A673 (cell line): ENCODE measurements at regions not wholly inside any gene's neighbourhood (a gene's known extent, or its start where the extent isn't known, plus 50 kb on each side); places are given as distances from the start of the nearest gene placed in this dataset.

ENCODE experiments used
- BruUV-seq: library from RNA; stranded (reverse); fragments of 400-500 nt; replicated peaks from 2 replicates; lab custom pipeline; 2021; lab: Mats Ljungman, UMichigan
- CTCF ChIA-PET: fragments of 300-600 bp; sonication (Branson Sonifier 250); formaldehyde crosslinking; loops from one replicate; lab custom pipeline; 2022; ENCODE audit warnings: antibody characterized with exemption; lab: Charles Lee
- POLR2A ChIA-PET: fragments of 300-600 bp; sonication (Branson Sonifier 250); formaldehyde crosslinking; loops from one replicate; lab custom pipeline; 2022; ENCODE audit warnings: antibody characterized with exemption; ENCODE audit not compliant: low non-redundant PET; lab: Charles Lee
- DNase-seq: peaks from one replicate; pipeline ENCODE4 v3.0.0-alpha.2; 2015; ENCODE audit warnings: low spot score
- H3K27ac ChIP-seq: fragments of 200-600 bp; sonication (generic); 2 replicates; pipeline ENCODE4 v1.5.1; 2016; ENCODE audit warnings: mixed run types, low read depth, mild to moderate bottlenecking, mixed read lengths, antibody characterized with exemption, low read length; ENCODE audit not compliant: poor library complexity, severe bottlenecking
- H3K27me3 ChIP-seq: fragments of 200-600 bp; sonication (generic); replicated peaks from 2 replicates; pipeline ENCODE4 v1.6.1; 2017; ENCODE audit warnings: mixed run types, low read depth, mild to moderate bottlenecking, mixed read lengths, antibody characterized with exemption, low read length; ENCODE audit not compliant: insufficient read depth, poor library complexity
- H3K36me3 ChIP-seq: fragments of 200-600 bp; sonication (generic); 2 replicates; pipeline ENCODE4 v1.6.1; 2016; ENCODE audit warnings: mixed run types, mild to moderate bottlenecking, mixed read lengths, antibody characterized with exemption, low read length; ENCODE audit not compliant: insufficient read depth, poor library complexity, severe bottlenecking
- H3K4me1 ChIP-seq: fragments of 200-600 bp; sonication (generic); 2 replicates; pipeline ENCODE4 v1.6.1; 2017; ENCODE audit warnings: mixed run types, mild to moderate bottlenecking, mixed read lengths, antibody characterized with exemption, low read length; ENCODE audit not compliant: insufficient read depth, poor library complexity, severe bottlenecking
- H3K4me3 ChIP-seq: fragments of 200-600 bp; sonication (generic); 2 replicates; pipeline ENCODE4 v1.5.1; 2016; ENCODE audit warnings: low read depth, mixed run types, mild to moderate bottlenecking, mixed read lengths, low read length; ENCODE audit not compliant: poor library complexity, severe bottlenecking
- H3K9me3 ChIP-seq: fragments of 200-600 bp; sonication (generic); 2 replicates; pipeline ENCODE4 v1.6.1; 2016; ENCODE audit warnings: mixed run types, low read depth, mild to moderate bottlenecking, mixed read lengths, antibody characterized with exemption, low read length; ENCODE audit not compliant: poor library complexity, severe bottlenecking
- CTCF ChIP-seq: fragments of 300-800, 200-600 bp; sonication (generic); conservative IDR thresholded peaks from 2 replicates; pipeline ENCODE4 v1.5.1; 2017; ENCODE audit warnings: low read depth, mild to moderate bottlenecking, antibody characterized with exemption, low read length, moderate library complexity, mixed read lengths
- EZH2 ChIP-seq: fragments of 200-600 bp; sonication (generic); IDR thresholded peaks from 2 replicates; pipeline ENCODE4 v1.6.1; 2017; ENCODE audit warnings: borderline replicate concordance, low read depth, mild to moderate bottlenecking, mixed read lengths, antibody characterized with exemption, low read length; ENCODE audit not compliant: poor library complexity, severe bottlenecking
- intact Hi-C: fragments of 100-400 bp; cut with micrococcal nuclease; formaldehyde crosslinking; loops from one replicate; pipeline ENCODE4 v1.10.0; 2022; ENCODE audit not compliant: unreplicated experiment

- Histone ChIP-seq H3K27me3 (no peaks in the 10 kb centered on the region), H3K4me3 (no peak overlapping the region), H3K27ac (no peak overlapping the region), H3K36me3 (no peaks in the 10 kb centered on the region), H3K4me1 (no peaks in the 10 kb centered on the region), H3K9me3 (no peaks in the 10 kb centered on the region)
- POLR2A ChIA-PET: no interaction called here
- intact Hi-C loops: no loop called here
- TF ChIP-seq EZH2: no peak
- no peak for TF ChIP-seq CTCF
- CTCF ChIA-PET: no interaction called here
- BruUV-seq: no TSS peak
- no peak for DNase-seq
Observed at GRCh38 chr18:64714086-64714485, 565.2 kb upstream of the LINC00305 start.

- no peak for DNase-seq
- CTCF ChIA-PET: no interaction called here
- no peak overlapping the region for H3K27ac ChIP-seq
- TF ChIP-seq CTCF (no peak), EZH2 (no peak)
- H3K27me3 ChIP-seq: no peaks in the 10 kb centered on the region
- POLR2A ChIA-PET: no interaction called here
- H3K4me1 ChIP-seq: no peaks in the 10 kb centered on the region
- H3K36me3 ChIP-seq: no peaks in the 10 kb centered on the region
- no TSS peak for BruUV-seq
- intact Hi-C loops: no loop called here
- no peak overlapping the region for H3K4me3 ChIP-seq
- no peaks in the 10 kb centered on the region for H3K9me3 ChIP-seq
Observed at GRCh38 chr18:64713284-64713683, 564.4 kb upstream of the LINC00305 start.

GRCh38 chr18:64712035-64712434, 563.1 kb upstream of the LINC00305 start:
- H3K27ac ChIP-seq: no peak overlapping the region
- no peaks in the 10 kb centered on the region for H3K36me3 ChIP-seq
- no TSS peak for BruUV-seq
- POLR2A ChIA-PET: no interaction called here
- no peaks in the 10 kb centered on the region for H3K27me3 ChIP-seq
- no peaks in the 10 kb centered on the region for H3K4me1 ChIP-seq
- intact Hi-C loops: no loop called here
- CTCF ChIA-PET: no interaction called here
- H3K9me3 ChIP-seq: no peaks in the 10 kb centered on the region
- no peak for TF ChIP-seq CTCF
- DNase-seq: no peak
- no peak overlapping the region for H3K4me3 ChIP-seq
